GM23248 (cell line): ENCODE measurements at regions not wholly inside any gene's neighbourhood (a gene's known extent, or its start where the extent isn't known, plus 50 kb on each side); places are given as distances from the start of the nearest gene placed in this dataset.
A peak's percentile ranks its signal among the peaks of the same experiment; 100 is the strongest.

Source experiments
- DNase-seq: peaks from one replicate; pipeline ENCODE4 v3.0.0-alpha.2; 2015
- H2AFZ ChIP-seq: fragments of 200-600 bp; sonication (generic); 2 replicates; pipeline ENCODE4 v1.6.1; 2016; ENCODE audit warnings: antibody characterized with exemption
- H3F3A ChIP-seq: fragments of 200-600 bp; sonication (generic); 2 replicates; pipeline ENCODE4 v1.6.1; 2016; ENCODE audit warnings: mild to moderate bottlenecking, antibody characterized with exemption, mixed run types; ENCODE audit not compliant: insufficient read depth
- H3K27ac ChIP-seq: fragments of 200-600 bp; sonication (generic); 2 replicates; pipeline ENCODE4 v1.5.1; 2016; ENCODE audit warnings: mild to moderate bottlenecking
- H3K27me3 ChIP-seq: fragments of 200-600 bp; sonication (generic); replicated peaks from 2 replicates; pipeline ENCODE4 v1.6.1; 2016; ENCODE audit warnings: mild to moderate bottlenecking; ENCODE audit not compliant: insufficient read depth
- H3K36me3 ChIP-seq: fragments of 200-600 bp; sonication (generic); 2 replicates; pipeline ENCODE4 v1.6.1; 2016; ENCODE audit warnings: low read depth, mild to moderate bottlenecking
- H3K4me1 ChIP-seq: fragments of 200-600 bp; sonication (generic); 2 replicates; pipeline ENCODE4 v1.6.1; 2016; ENCODE audit warnings: mild to moderate bottlenecking; ENCODE audit not compliant: insufficient read depth
- H3K4me2 ChIP-seq: fragments of 200-600 bp; sonication (generic); one replicate; pipeline ENCODE4 v1.6.1; 2016; ENCODE audit warnings: mild to moderate bottlenecking; ENCODE audit not compliant: unreplicated experiment
- H3K4me3 ChIP-seq: fragments of 200-600 bp; sonication (generic); 2 replicates; pipeline ENCODE4 v1.5.1; 2016; ENCODE audit warnings: mild to moderate bottlenecking
- H3K79me2 ChIP-seq: fragments of 200-600 bp; sonication (generic); 2 replicates; pipeline ENCODE4 v1.6.1; 2016; ENCODE audit warnings: mild to moderate bottlenecking; ENCODE audit not compliant: insufficient read depth
- H3K9ac ChIP-seq: fragments of 200-600 bp; sonication (generic); 2 replicates; pipeline ENCODE4 v1.6.1; 2016; ENCODE audit warnings: mild to moderate bottlenecking
- H3K9me2 ChIP-seq: fragments of 200-600 bp; sonication (generic); 2 replicates; pipeline ENCODE4 v1.6.1; 2016; ENCODE audit warnings: mixed run types, mild to moderate bottlenecking, moderate library complexity; ENCODE audit not compliant: insufficient read depth
- H3K9me3 ChIP-seq: fragments of 200-600 bp; sonication (generic); one replicate; pipeline ENCODE4 v1.6.1; 2017; ENCODE audit warnings: low read depth
- H4K20me1 ChIP-seq: fragments of 200-600 bp; sonication (generic); 2 replicates; pipeline ENCODE4 v1.6.0; 2016; ENCODE audit not compliant: insufficient read depth
- EZH2 ChIP-seq: fragments of 200-600 bp; sonication (generic); IDR thresholded peaks from 2 replicates; pipeline ENCODE4 v1.6.1; 2018; ENCODE audit warnings: antibody characterized with exemption, mild to moderate bottlenecking; ENCODE audit not compliant: insufficient read depth, poor library complexity, severe bottlenecking
- EZH2phosphoT487 ChIP-seq: fragments of 200-600 bp; sonication (generic); IDR thresholded peaks from 2 replicates; pipeline ENCODE4 v1.6.1; 2018; ENCODE audit warnings: antibody characterized with exemption, moderate library complexity, mild to moderate bottlenecking, low read depth; ENCODE audit not compliant: insufficient read depth
- WGBS, 2 experiments: methylation state at CpG; one replicate each; pipeline ENCODE4 v1.1.6; 2015 to 2017; ENCODE audit warnings: low lambda C conversion rate in 2 of 2, low coverage in 1 of 2; ENCODE audit errors: missing lambda C conversion rate in 2 of 2; 5-methylcytosine and 5-hydroxymethylcytosine counted together
- in situ Hi-C: fragments of 300-500 bp; cut with MboI; formaldehyde crosslinking; loops from 2 replicates; pipeline ENCODE4 v1.15.0; 2020

DNA sequence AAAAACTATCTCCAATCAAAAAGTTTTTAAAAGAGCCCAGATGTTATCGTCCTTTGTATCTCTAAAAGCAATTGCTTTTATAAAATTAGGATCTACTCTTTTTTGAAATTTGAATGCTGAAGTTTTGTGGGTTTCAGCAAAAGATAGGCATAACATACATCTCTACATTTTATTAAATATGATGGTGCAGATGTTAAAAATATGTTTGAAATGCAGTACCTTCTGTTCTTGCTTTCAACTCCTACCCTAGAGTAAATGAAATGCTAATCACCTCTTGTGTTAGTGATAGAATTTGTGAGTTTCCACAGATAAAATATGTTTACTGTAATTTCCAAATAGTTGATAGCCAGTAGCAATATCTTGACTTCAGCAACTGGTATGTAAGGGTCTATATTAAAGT, 95.7 kb upstream of the VPREB1 start:
- no peaks in the 10 kb centered on the region for H4K20me1 ChIP-seq
- no peaks in the 10 kb centered on the region for H3F3A ChIP-seq
- no peaks in the 10 kb centered on the region for H3K9me3 ChIP-seq

DNA sequence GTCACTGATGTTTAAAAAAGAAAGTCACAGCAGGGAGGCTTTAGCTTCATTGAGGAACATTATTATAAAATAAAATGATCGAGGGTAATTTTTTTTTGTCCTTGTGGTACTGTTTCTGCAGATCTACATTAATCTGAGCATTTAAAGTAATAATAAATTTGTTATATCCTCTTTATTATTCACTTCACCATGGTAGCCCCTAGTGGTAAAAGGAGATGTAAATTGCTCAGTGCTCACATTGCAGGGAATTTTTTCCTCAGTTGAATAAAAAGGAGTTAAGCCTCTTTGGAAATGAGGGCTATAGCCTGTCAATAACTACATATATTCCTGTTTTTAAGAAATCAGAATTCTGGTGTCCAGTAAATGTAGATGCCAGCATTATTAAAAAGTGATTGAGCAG, 99.7 kb upstream of the VPREB1 start:
- Histone ChIP-seq H4K20me1 (no peaks in the 10 kb centered on the region), H3F3A (no peaks in the 10 kb centered on the region), H3K4me2 (no peak overlapping the region), H2AFZ (no peak overlapping the region), H3K27me3 (peaks cover 79% of the 10 kb centered on the region), H3K27ac (no peak overlapping the region), H3K36me3 (no peaks in the 10 kb centered on the region), H3K9me2 (no peaks in the 10 kb centered on the region), H3K9me3 (no peaks in the 10 kb centered on the region), H3K4me1 (no peaks in the 10 kb centered on the region), H3K9ac (no peak overlapping the region), H3K79me2 (no peaks in the 10 kb centered on the region), H3K4me3 (no peak overlapping the region)
- in situ Hi-C loops: loop anchor here (10.0 kb wide), 1 partner anchor 60 kb away; no protein-coding TSS in a partner anchor
- WGBS, 2 experiments: 0% methylated on average over 1 of the region's 1 CpG
- peak; percentile 11 for DNase-seq
- TF ChIP-seq EZH2: no peak
- no peak for TF ChIP-seq EZH2phosphoT487

More for the DNA sequence above, 95.7 kb upstream of the VPREB1 start:
- no peaks in the 10 kb centered on the region for H3K36me3 ChIP-seq
- H3K27me3 ChIP-seq: peaks cover 53% of the 10 kb centered on the region
- WGBS, 2 experiments: 29 to 34% methylated on average over 1 of the region's 1 CpG
- H3K4me2 ChIP-seq: no peak overlapping the region
- no peak for DNase-seq
- H3K9me2 ChIP-seq: no peaks in the 10 kb centered on the region
- no peaks in the 10 kb centered on the region for H3K4me1 ChIP-seq
- no peak overlapping the region for H3K27ac ChIP-seq
- TF ChIP-seq EZH2phosphoT487 (no peak), EZH2 (no peak)
- no peak overlapping the region for H3K9ac ChIP-seq
- in situ Hi-C loops: loop anchor here (10.0 kb wide), 1 partner anchor 56 kb away; no protein-coding TSS in a partner anchor
- H2AFZ ChIP-seq: no peak overlapping the region
- no peaks in the 10 kb centered on the region for H3K79me2 ChIP-seq
- no peak overlapping the region for H3K4me3 ChIP-seq

DNA sequence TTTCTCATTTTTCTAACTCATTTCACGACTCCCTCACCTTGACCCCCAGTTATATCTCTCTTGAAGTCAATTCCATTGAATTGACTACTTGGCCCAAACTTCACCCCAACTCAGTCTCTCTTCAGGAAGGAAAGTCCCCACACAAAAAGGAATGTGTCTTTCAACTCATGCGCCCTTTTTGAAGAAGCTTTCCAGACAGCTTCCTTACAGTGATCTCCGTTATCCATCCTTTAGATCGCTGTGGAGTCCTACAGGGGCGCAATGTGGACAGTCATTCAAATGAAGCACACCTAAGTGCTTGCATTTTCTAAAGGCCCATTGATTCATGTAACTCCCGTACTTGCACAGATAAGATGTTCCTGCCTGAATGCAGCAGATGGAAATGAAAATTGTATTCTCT, 101.1 kb upstream of the VPREB1 start:
- 24 to 27% methylated on average over 6 of the region's 6 CpGs for WGBS, 2 experiments
- no peaks in the 10 kb centered on the region for H3K79me2 ChIP-seq
- no peak overlapping the region for H3K9ac ChIP-seq
- H3K27me3 ChIP-seq: peaks cover 81% of the 10 kb centered on the region
- H3K9me3 ChIP-seq: no peaks in the 10 kb centered on the region
- H3K9me2 ChIP-seq: no peaks in the 10 kb centered on the region
- no peak overlapping the region for H3K4me3 ChIP-seq
- no peaks in the 10 kb centered on the region for H3F3A ChIP-seq
- H3K27ac ChIP-seq: no peak overlapping the region
- H4K20me1 ChIP-seq: no peaks in the 10 kb centered on the region
- H2AFZ ChIP-seq: no peak overlapping the region
- no peaks in the 10 kb centered on the region for H3K4me1 ChIP-seq
- no peaks in the 10 kb centered on the region for H3K36me3 ChIP-seq
- in situ Hi-C loops: loop anchor here (10.0 kb wide), 1 partner anchor 61 kb away; no protein-coding TSS in a partner anchor
- no peak for DNase-seq
- no peak overlapping the region for H3K4me2 ChIP-seq
- TF ChIP-seq EZH2 (no peak), EZH2phosphoT487 (no peak)

DNA sequence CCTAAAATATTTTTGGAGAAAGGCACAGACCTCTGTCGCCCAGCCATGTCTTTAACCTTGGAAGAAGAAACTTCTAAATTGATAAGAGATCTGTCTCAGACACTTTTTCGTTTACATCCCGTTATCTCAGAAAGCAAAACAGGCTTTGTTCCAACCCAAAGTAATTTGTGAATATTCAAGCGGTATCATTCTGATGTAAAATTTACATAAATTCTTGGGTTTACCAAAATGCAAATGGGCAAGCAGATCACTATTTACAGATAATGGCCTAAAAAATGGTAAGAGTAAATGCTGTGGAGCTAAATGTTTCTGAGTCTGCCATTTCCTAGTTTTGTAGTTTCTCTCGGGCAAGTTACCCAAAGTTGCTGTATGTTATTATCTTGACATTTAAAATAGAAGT, 101.9 kb upstream of the VPREB1 start:
- H3F3A ChIP-seq: no peaks in the 10 kb centered on the region
- no peak overlapping the region; the same call in 1 of the 2 replicates for H2AFZ ChIP-seq
- H3K4me3 ChIP-seq: no peak overlapping the region
- no peak overlapping the region for H3K9ac ChIP-seq
- H3K27ac ChIP-seq: no peak overlapping the region
- WGBS, 2 experiments: 17% methylated on average over 5 of the region's 5 CpGs
- H3K4me2 ChIP-seq: no peak overlapping the region
- H3K9me3 ChIP-seq: no peaks in the 10 kb centered on the region
- H3K4me1 ChIP-seq: no peaks in the 10 kb centered on the region
- no peaks in the 10 kb centered on the region for H3K9me2 ChIP-seq
- no peaks in the 10 kb centered on the region for H3K79me2 ChIP-seq
- TF ChIP-seq EZH2 (no peak), EZH2phosphoT487 (no peak)
- H4K20me1 ChIP-seq: no peaks in the 10 kb centered on the region
- H3K36me3 ChIP-seq: no peaks in the 10 kb centered on the region
- DNase-seq: no peak
- peaks cover 81% of the 10 kb centered on the region for H3K27me3 ChIP-seq
- in situ Hi-C loops: loop anchor here (10.0 kb wide), 1 partner anchor 62 kb away; no protein-coding TSS in a partner anchor
